ENCODE measurements at regions not wholly inside any gene's neighbourhood (a gene's known extent, or its start where the extent isn't known, plus 50 kb on each side); places are given as distances from the start of the nearest gene placed in this dataset.

- Histone ChIP-seq H2BK20ac (ENCODE audit: low read depth, low read length, poor library complexity, severe bottlenecking) (no peak overlapping the region), H4K91ac (ENCODE audit: insufficient read length, low read depth, low read length) (no peak overlapping the region), H3K4me1 (ENCODE audit: insufficient read depth, low read length) (peaks cover 4% of the 10 kb centered on the region; the same call in 1 of the 2 replicates), H3K27me3 (ENCODE audit: insufficient read depth, low read length) (no peaks in the 10 kb centered on the region), H3K56ac (ENCODE audit: insufficient read length, low read depth, low read length) (no peak overlapping the region), H2BK5ac (ENCODE audit: insufficient read length, low read length) (no peak overlapping the region), H3K9me3 (ENCODE audit: control insufficient read depth, low read depth, low read length) (no peaks in the 10 kb centered on the region), H4K5ac (ENCODE audit: insufficient read length, low read depth, low read length) (no peak overlapping the region), H3K79me2 (ENCODE audit: insufficient read depth, low read length) (no peaks in the 10 kb centered on the region), H2BK120ac (ENCODE audit: low read depth, low read length, poor library complexity, severe bottlenecking) (no peak overlapping the region), H3K4ac (ENCODE audit: low read depth, low read length) (no peak overlapping the region), H3K79me1 (ENCODE audit: insufficient read depth, low read depth, low read length, poor library complexity, severe bottlenecking) (no peaks in the 10 kb centered on the region), H3T11ph (ENCODE audit: low read length) (no peak overlapping the region), H3K9ac (ENCODE audit: extremely low read depth, insufficient read length, low read length) (no peak overlapping the region), H4K8ac (replicated peaks; ENCODE audit: insufficient read length, low read depth, low read length) (no peak overlapping the region), H2AFZ (ENCODE audit: low read length) (no peak overlapping the region), H2BK15ac (ENCODE audit: low read depth, low read length) (no peak overlapping the region), H2AK5ac (ENCODE audit: insufficient read length, low read length) (no peak overlapping the region), H3K23ac (ENCODE audit: insufficient read length, low read depth, low read length) (no peak overlapping the region), H3K23me2 (ENCODE audit: insufficient read length, low read depth, low read length, poor library complexity, severe bottlenecking) (no peaks in the 10 kb centered on the region), H3K18ac (ENCODE audit: insufficient read length, low read depth, low read length) (no peak overlapping the region), H4K20me1 (ENCODE audit: control insufficient read depth, insufficient read depth, insufficient read length) (no peaks in the 10 kb centered on the region), H2BK12ac (ENCODE audit: insufficient read length, low read depth, low read length) (no peak overlapping the region), H3K14ac (ENCODE audit: insufficient read depth, low read length) (no peak overlapping the region), H3K27ac (ENCODE audit: insufficient read length, low read depth, low read length) (no peak overlapping the region), H3K4me2 (ENCODE audit: insufficient read depth, insufficient read length, low read length) (no peak overlapping the region)
- Mint-ChIP-seq H3K4me1 (peaks cover 0 to 4% of the 10 kb centered on the region in 2 experiments; a peak in 1 of 4 replicates), H3K4me3 (no peak overlapping the region), H3K36me3 (ENCODE audit: insufficient read depth in 1 of 3, low read depth in 3 of 3) (no peaks in the 10 kb centered on the region), H3K27ac (no peak overlapping the region), H3K9me3 (no peaks in the 10 kb centered on the region), H3K27me3 (ENCODE audit: low read depth) (peaks cover 1% of the 10 kb centered on the region; the same call in 1 of the 2 replicates)
- no peak for DNase-seq
- no peak for TF ChIP-seq CTCF (conservative IDR thresholded peaks at IDR 0.05)
- no CpG with 5 or more reads among the region's 11 CpGs for WGBS (ENCODE audit: extremely low coverage, insufficient read length, low lambda C conversion rate)
Observed at GRCh38 chr12:14194572-14194971, 170.9 kb upstream of the ATF7IP start.
